HepG2 (cell line): ENCODE measurements at regions not wholly inside any gene's neighbourhood (a gene's known extent, or its start where the extent isn't known, plus 50 kb on each side); places are given as distances from the start of the nearest gene placed in this dataset.

ENCODE experiments used
- NFIC ChIP-seq: IDR thresholded peaks from 2 replicates; pipeline ENCODE4 v1.6.1; 2012; ENCODE audit warnings: mild to moderate bottlenecking, low read length, inconsistent platforms
- YY1 ChIP-seq: IDR thresholded peaks from 2 replicates; pipeline ENCODE4 v1.6.1; 2011; ENCODE audit warnings: low read length, low read depth, moderate library complexity, mild to moderate bottlenecking; ENCODE audit not compliant: insufficient read depth, insufficient replicate concordance
- ZNF703 ChIP-seq: sonication (generic); formaldehyde crosslinking; IDR thresholded peaks from 2 replicates; pipeline ENCODE4 v1.5.1; 2020; ENCODE audit warnings: missing genetic modification reagents, mild to moderate bottlenecking, moderate library complexity, borderline replicate concordance

GRCh38 chr2:207254591-207255464 is 89.1 kb upstream of the KLF7 start:
- TF ChIP-seq NFIC: no peak
- no peak for TF ChIP-seq YY1
- no peak for TF ChIP-seq ZNF703 (CRISPR knock-in tag)
